ENCODE measurements at regions not wholly inside any gene's neighbourhood (a gene's known extent, or its start where the extent isn't known, plus 50 kb on each side); places are given as distances from the start of the nearest gene placed in this dataset.

GRCh38 chrX:40871385-40872082 is 136.2 kb upstream of the MED14 start:
- Histone ChIP-seq H3K79me2 (ENCODE audit: insufficient read depth, low read depth) (no peaks in the 10 kb centered on the region), H2AFZ (ENCODE audit: low read depth) (no peak overlapping the region), H3K4me2 (peak overlapping the region; percentile 21; the same call in 1 of the 2 replicates), H3K27ac (peak overlapping the region; percentile 32), H3K4me1 (ENCODE audit: low read depth, poor library complexity, severe bottlenecking) (peaks cover 10% of the 10 kb centered on the region), H3K9ac (no peak overlapping the region), H3K36me3 (ENCODE audit: insufficient read depth) (no peaks in the 10 kb centered on the region), H3K4me3 (IDR thresholded peaks at IDR 0.05; ENCODE audit: insufficient read depth, low read depth, low read length) (no peak overlapping the region), H3K27me3 (ENCODE audit: insufficient read depth, low read depth) (no peaks in the 10 kb centered on the region), H4K20me1 (ENCODE audit: insufficient read depth) (no peaks in the 10 kb centered on the region)
- no peak for TF ChIP-seq CTCF (conservative IDR thresholded peaks at IDR 0.05; ENCODE audit: low read depth, low read length)

GRCh38 chrX:40872351-40872750 is 137.0 kb upstream of the MED14 start:
- Histone ChIP-seq H3K27ac (no peak overlapping the region), H3K4me2 (no peak overlapping the region), H3K79me2 (ENCODE audit: insufficient read depth, low read depth) (no peaks in the 10 kb centered on the region), H3K36me3 (ENCODE audit: insufficient read depth) (no peaks in the 10 kb centered on the region), H3K27me3 (ENCODE audit: insufficient read depth, low read depth) (no peaks in the 10 kb centered on the region), H3K9ac (no peak overlapping the region), H3K4me3 (IDR thresholded peaks at IDR 0.05; ENCODE audit: insufficient read depth, low read depth, low read length) (no peak overlapping the region), H3K4me1 (ENCODE audit: low read depth, poor library complexity, severe bottlenecking) (peaks cover 10% of the 10 kb centered on the region), H4K20me1 (ENCODE audit: insufficient read depth) (no peaks in the 10 kb centered on the region), H2AFZ (ENCODE audit: low read depth) (no peak overlapping the region)
- TF ChIP-seq CTCF (conservative IDR thresholded peaks at IDR 0.05; ENCODE audit: low read depth, low read length): no peak

- Histone ChIP-seq H3K27me3 (ENCODE audit: insufficient read depth, low read depth) (no peaks in the 10 kb centered on the region), H3K9ac (no peak overlapping the region), H3K4me2 (no peak overlapping the region), H3K4me1 (ENCODE audit: low read depth, poor library complexity, severe bottlenecking) (peaks cover 10% of the 10 kb centered on the region), H4K20me1 (ENCODE audit: insufficient read depth) (no peaks in the 10 kb centered on the region), H3K27ac (no peak overlapping the region), H2AFZ (ENCODE audit: low read depth) (no peak overlapping the region), H3K4me3 (IDR thresholded peaks at IDR 0.05; ENCODE audit: insufficient read depth, low read depth, low read length) (no peak overlapping the region), H3K36me3 (ENCODE audit: insufficient read depth) (no peaks in the 10 kb centered on the region), H3K79me2 (ENCODE audit: insufficient read depth, low read depth) (no peaks in the 10 kb centered on the region)
- TF ChIP-seq CTCF (conservative IDR thresholded peaks at IDR 0.05; ENCODE audit: low read depth, low read length): no peak
These were observed 140.1 kb upstream of the MED14 start for GRCh38 chrX:40875476-40875875.

- Histone ChIP-seq H3K27ac (no peak overlapping the region), H4K20me1 (ENCODE audit: insufficient read depth) (no peaks in the 10 kb centered on the region), H3K4me1 (ENCODE audit: low read depth, poor library complexity, severe bottlenecking) (no peaks in the 10 kb centered on the region), H2AFZ (ENCODE audit: low read depth) (peak overlapping the region; percentile 18; the same call in 1 of the 2 replicates), H3K79me2 (ENCODE audit: insufficient read depth, low read depth) (no peaks in the 10 kb centered on the region), H3K4me2 (no peak overlapping the region), H3K27me3 (ENCODE audit: insufficient read depth, low read depth) (no peaks in the 10 kb centered on the region), H3K36me3 (ENCODE audit: insufficient read depth) (no peaks in the 10 kb centered on the region), H3K9ac (no peak overlapping the region), H3K4me3 (IDR thresholded peaks at IDR 0.05; ENCODE audit: insufficient read depth, low read depth, low read length) (no peak overlapping the region)
- TF ChIP-seq CTCF (conservative IDR thresholded peaks at IDR 0.05; ENCODE audit: low read depth, low read length): peak; percentile 66
These were observed 142.5 kb upstream of the MED14 start for GRCh38 chrX:40877887-40878286.
